ENCODE measurements at regions not wholly inside any gene's neighbourhood (a gene's known extent, or its start where the extent isn't known, plus 50 kb on each side); places are given as distances from the start of the nearest gene placed in this dataset.

DNA sequence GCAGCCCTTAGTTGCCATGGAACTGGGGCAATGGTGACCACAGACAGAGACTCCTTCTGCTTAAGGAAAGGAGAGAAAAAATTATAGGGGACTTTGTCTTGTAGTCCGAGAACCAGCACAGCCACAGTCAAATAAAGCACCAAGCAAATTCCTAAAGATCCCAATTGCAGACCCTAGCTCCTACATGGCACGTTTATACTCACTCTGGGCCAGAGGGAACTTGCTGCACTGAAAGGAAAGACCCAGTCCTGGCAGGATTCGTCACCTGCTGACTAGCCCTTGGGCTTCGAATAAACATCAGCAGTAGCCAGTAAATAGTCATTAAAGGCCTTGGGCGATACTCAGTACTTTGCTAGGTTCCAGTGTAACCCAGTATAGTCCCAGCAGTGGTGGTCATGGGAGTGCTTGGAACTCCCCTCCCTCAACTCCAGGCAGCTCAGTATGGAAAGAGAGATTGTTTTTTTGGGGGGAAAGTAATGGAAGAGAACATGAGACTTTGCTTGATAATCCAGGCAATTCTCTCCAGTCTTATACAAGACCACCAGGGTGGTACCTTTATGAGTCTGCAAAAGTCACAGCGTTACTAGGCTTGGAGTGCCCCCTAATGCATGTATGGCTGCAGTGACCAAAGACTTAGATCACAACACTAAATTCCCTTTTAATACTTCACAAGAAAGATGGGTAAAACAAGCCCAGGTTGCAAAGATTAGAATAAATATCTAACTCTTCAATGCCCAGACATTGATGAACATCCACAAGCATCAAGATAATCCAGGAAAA, 66.4 kb upstream of the AGTR1 start:
- Mint-ChIP-seq H3K9me3 (peaks cover 10% of the 10 kb centered on the region), H3K36me3 (ENCODE audit: low read depth) (no peaks in the 10 kb centered on the region), H3K4me1 (peaks cover 6% of the 10 kb centered on the region), H3K4me3 (no peak overlapping the region), H3K27ac (no peak overlapping the region), H3K27me3 (ENCODE audit: insufficient read depth) (peaks cover 2% of the 10 kb centered on the region)
- Histone ChIP-seq H3K4me3 (ENCODE audit: low read length) (no peak overlapping the region), H3K36me3 (ENCODE audit: control insufficient read depth, insufficient read depth, low read length) (no peaks in the 10 kb centered on the region), H3K9ac (ENCODE audit: extremely low read depth, low read length, poor library complexity, severe bottlenecking) (no peak overlapping the region), H3K27ac (ENCODE audit: low read depth, low read length) (no peak overlapping the region), H3K9me3 (ENCODE audit: control insufficient read depth, low read length) (no peaks in the 10 kb centered on the region), H3K27me3 (ENCODE audit: control insufficient read depth, insufficient read depth, low read length, poor library complexity, severe bottlenecking) (no peaks in the 10 kb centered on the region), H3K4me1 (ENCODE audit: control insufficient read depth, insufficient read depth, low read length) (no peaks in the 10 kb centered on the region)
- 81 to 90% methylated on average over 3 to 6 of the region's 6 CpGs for WGBS, 2 experiments (ENCODE audit: insufficient coverage in 1 of 2, insufficient read length in 1 of 2)
- DNase-seq, result peak; percentile 74
- TF ChIP-seq, protein P1, sequence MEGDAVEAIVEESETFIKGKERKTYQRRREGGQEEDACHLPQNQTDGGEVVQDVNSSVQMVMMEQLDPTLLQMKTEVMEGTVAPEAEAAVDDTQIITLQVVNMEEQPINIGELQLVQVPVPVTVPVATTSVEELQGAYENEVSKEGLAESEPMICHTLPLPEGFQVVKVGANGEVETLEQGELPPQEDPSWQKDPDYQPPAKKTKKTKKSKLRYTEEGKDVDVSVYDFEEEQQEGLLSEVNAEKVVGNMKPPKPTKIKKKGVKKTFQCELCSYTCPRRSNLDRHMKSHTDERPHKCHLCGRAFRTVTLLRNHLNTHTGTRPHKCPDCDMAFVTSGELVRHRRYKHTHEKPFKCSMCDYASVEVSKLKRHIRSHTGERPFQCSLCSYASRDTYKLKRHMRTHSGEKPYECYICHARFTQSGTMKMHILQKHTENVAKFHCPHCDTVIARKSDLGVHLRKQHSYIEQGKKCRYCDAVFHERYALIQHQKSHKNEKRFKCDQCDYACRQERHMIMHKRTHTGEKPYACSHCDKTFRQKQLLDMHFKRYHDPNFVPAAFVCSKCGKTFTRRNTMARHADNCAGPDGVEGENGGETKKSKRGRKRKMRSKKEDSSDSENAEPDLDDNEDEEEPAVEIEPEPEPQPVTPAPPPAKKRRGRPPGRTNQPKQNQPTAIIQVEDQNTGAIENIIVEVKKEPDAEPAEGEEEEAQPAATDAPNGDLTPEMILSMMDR (conservative IDR thresholded peaks at IDR 0.05), result peak; percentile 94

GRCh38 chr3:148641722-148642121, 56.0 kb upstream of the AGTR1 start:
- TF ChIP-seq, protein P1 (conservative IDR thresholded peaks at IDR 0.05), result no peak

DNA sequence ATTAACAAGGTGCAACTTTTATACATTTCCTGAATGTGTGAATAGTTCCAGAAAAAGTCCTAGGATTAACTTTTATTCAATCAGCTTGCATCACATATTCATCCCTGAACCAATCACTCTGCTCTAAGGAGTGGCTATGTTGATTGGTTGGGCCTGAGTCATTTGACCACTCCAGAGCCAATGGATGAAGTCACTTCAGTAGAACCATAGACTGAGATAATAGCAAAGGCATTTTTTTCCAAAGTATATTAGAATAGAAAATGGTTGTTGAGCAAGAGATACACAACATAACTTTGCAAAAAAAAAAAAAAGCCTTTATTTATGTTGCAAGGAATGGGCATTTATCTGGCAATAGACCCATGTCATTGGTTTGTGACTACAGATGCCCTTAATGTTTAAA, 55.5 kb upstream of the AGTR1 start:
- Mint-ChIP-seq H3K27me3 (ENCODE audit: insufficient read depth) (no peaks in the 10 kb centered on the region), H3K27ac (no peak overlapping the region), H3K4me3 (no peak overlapping the region), H3K4me1 (peaks cover 9% of the 10 kb centered on the region), H3K36me3 (ENCODE audit: low read depth) (no peaks in the 10 kb centered on the region), H3K9me3 (no peaks in the 10 kb centered on the region)
- Histone ChIP-seq H3K4me1 (ENCODE audit: control insufficient read depth, insufficient read depth, low read length) (no peaks in the 10 kb centered on the region), H3K27ac (ENCODE audit: low read depth, low read length) (no peak overlapping the region), H3K9ac (ENCODE audit: extremely low read depth, low read length, poor library complexity, severe bottlenecking) (no peak overlapping the region), H3K9me3 (ENCODE audit: control insufficient read depth, low read length) (no peaks in the 10 kb centered on the region), H3K4me3 (ENCODE audit: low read length) (no peak overlapping the region), H3K36me3 (ENCODE audit: control insufficient read depth, insufficient read depth, low read length) (no peaks in the 10 kb centered on the region), H3K27me3 (ENCODE audit: control insufficient read depth, insufficient read depth, low read length, poor library complexity, severe bottlenecking) (no peaks in the 10 kb centered on the region)
- no peak for DNase-seq
- TF ChIP-seq, protein P1 (conservative IDR thresholded peaks at IDR 0.05), result no peak

More at GRCh38 chr3:148641722-148642121, 56.0 kb upstream of the AGTR1 start:
- Histone ChIP-seq H3K9ac (ENCODE audit: extremely low read depth, low read length, poor library complexity, severe bottlenecking) (no peak overlapping the region), H3K27me3 (ENCODE audit: control insufficient read depth, insufficient read depth, low read length, poor library complexity, severe bottlenecking) (no peaks in the 10 kb centered on the region), H3K4me3 (ENCODE audit: low read length) (no peak overlapping the region), H3K9me3 (ENCODE audit: control insufficient read depth, low read length) (no peaks in the 10 kb centered on the region), H3K36me3 (ENCODE audit: control insufficient read depth, insufficient read depth, low read length) (no peaks in the 10 kb centered on the region), H3K27ac (ENCODE audit: low read depth, low read length) (no peak overlapping the region), H3K4me1 (ENCODE audit: control insufficient read depth, insufficient read depth, low read length) (no peaks in the 10 kb centered on the region)
- DNase-seq, result no peak
- 93% methylated on average over 2 of the region's 2 CpGs; no CpG with 5 or more reads in 1 of the 2 experiments for WGBS, 2 experiments (ENCODE audit: insufficient coverage in 1 of 2, insufficient read length in 1 of 2)
- Mint-ChIP-seq H3K27me3 (ENCODE audit: insufficient read depth) (no peaks in the 10 kb centered on the region), H3K27ac (no peak overlapping the region), H3K9me3 (no peaks in the 10 kb centered on the region), H3K4me3 (no peak overlapping the region), H3K36me3 (ENCODE audit: low read depth) (no peaks in the 10 kb centered on the region), H3K4me1 (peaks cover 7% of the 10 kb centered on the region)
